ENCODE measurements at regions not wholly inside any gene's neighbourhood (a gene's known extent, or its start where the extent isn't known, plus 50 kb on each side); places are given as distances from the start of the nearest gene placed in this dataset.

DNA sequence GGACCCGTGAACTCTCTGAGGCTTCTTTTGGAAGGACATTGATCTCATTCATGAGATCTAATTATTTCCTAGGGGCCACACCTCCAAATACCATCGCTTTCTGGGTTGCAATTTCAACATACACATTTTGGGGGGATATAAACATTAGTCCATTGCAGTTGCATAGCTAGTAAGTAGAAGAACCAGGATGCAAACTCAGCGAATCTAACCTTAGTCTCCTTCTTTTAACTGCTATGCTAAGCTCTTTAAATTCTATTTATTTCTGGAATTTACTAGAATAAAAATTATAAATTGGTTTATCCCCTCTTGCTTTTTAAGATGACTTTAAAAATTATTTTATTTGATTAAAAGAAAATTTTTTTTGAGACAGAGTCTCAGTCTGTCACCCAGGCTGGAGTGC is 232.5 kb upstream of the EEF2KMT start:
- TF ChIP-seq, protein P1, sequence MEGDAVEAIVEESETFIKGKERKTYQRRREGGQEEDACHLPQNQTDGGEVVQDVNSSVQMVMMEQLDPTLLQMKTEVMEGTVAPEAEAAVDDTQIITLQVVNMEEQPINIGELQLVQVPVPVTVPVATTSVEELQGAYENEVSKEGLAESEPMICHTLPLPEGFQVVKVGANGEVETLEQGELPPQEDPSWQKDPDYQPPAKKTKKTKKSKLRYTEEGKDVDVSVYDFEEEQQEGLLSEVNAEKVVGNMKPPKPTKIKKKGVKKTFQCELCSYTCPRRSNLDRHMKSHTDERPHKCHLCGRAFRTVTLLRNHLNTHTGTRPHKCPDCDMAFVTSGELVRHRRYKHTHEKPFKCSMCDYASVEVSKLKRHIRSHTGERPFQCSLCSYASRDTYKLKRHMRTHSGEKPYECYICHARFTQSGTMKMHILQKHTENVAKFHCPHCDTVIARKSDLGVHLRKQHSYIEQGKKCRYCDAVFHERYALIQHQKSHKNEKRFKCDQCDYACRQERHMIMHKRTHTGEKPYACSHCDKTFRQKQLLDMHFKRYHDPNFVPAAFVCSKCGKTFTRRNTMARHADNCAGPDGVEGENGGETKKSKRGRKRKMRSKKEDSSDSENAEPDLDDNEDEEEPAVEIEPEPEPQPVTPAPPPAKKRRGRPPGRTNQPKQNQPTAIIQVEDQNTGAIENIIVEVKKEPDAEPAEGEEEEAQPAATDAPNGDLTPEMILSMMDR (conservative IDR thresholded peaks at IDR 0.05; ENCODE audit: low read depth, low read length), result no peak

GRCh38 chr16:5328546-5328945 is 231.0 kb upstream of the EEF2KMT start:
- no peak for DNase-seq (ENCODE audit: low read depth)
- no peak overlapping the region for H3K4me3 ChIP-seq (ENCODE audit: low read depth, low read length)
- TF ChIP-seq, protein P1 (conservative IDR thresholded peaks at IDR 0.05; ENCODE audit: low read depth, low read length), result no peak

More for the DNA sequence above, 232.5 kb upstream of the EEF2KMT start:
- H3K4me3 ChIP-seq (ENCODE audit: low read depth, low read length), result no peak overlapping the region
- DNase-seq (ENCODE audit: low read depth), result no peak

- H3K4me3 ChIP-seq (ENCODE audit: low read depth, low read length), result no peak overlapping the region
- TF ChIP-seq, protein P1 (conservative IDR thresholded peaks at IDR 0.05; ENCODE audit: low read depth, low read length), result no peak
- no peak for DNase-seq (ENCODE audit: low read depth)
These were observed 228.8 kb upstream of the EEF2KMT start for GRCh38 chr16:5326395-5326794.

DNA sequence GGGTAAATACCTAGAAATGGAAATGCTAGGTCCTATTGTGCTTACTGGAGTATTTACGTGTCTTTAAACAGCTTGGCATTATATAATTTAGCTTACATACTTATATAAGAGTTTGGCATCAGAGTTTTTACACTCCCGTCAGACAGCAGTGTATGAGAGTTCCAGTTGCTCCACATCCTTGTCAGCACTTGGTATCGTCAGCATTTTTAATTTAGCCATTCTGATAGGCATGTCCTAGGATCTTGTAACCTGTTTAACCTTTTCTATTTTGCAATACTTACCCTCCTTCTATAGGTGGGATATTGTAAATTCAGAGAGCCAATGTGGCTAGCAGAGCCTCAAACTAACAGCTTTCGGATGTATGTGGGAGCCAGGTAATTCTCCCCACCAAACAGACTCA is 228.3 kb upstream of the EEF2KMT start:
- TF ChIP-seq, protein P1 (conservative IDR thresholded peaks at IDR 0.05; ENCODE audit: low read depth, low read length), result no peak
- H3K4me3 ChIP-seq (ENCODE audit: low read depth, low read length), result no peak overlapping the region
- DNase-seq (ENCODE audit: low read depth), result no peak

GRCh38 chr16:5323284-5324141 is 225.9 kb upstream of the EEF2KMT start:
- DNase-seq (ENCODE audit: low read depth), result no peak
- H3K4me3 ChIP-seq (ENCODE audit: low read depth, low read length), result no peak overlapping the region
- TF ChIP-seq, protein P1 (conservative IDR thresholded peaks at IDR 0.05; ENCODE audit: low read depth, low read length), result no peak

GRCh38 chr16:5321930-5322329 is 224.3 kb upstream of the EEF2KMT start:
- TF ChIP-seq, protein P1 (conservative IDR thresholded peaks at IDR 0.05; ENCODE audit: low read depth, low read length), result no peak
- no peak for DNase-seq (ENCODE audit: low read depth)
- no peak overlapping the region for H3K4me3 ChIP-seq (ENCODE audit: low read depth, low read length)

GRCh38 chr16:5319799-5320198 is 222.2 kb upstream of the EEF2KMT start:
- TF ChIP-seq, protein P1 (conservative IDR thresholded peaks at IDR 0.05; ENCODE audit: low read depth, low read length), result no peak
- no peak for DNase-seq (ENCODE audit: low read depth)
- no peak overlapping the region for H3K4me3 ChIP-seq (ENCODE audit: low read depth, low read length)
